ENCODE measurements at regions not wholly inside any gene's neighbourhood (a gene's known extent, or its start where the extent isn't known, plus 50 kb on each side); places are given as distances from the start of the nearest gene placed in this dataset.
"Not testable (repeated sequence)": the region's sequence is repeated elsewhere in the genome, so short reads cannot be mapped to it uniquely, and the experiment has no call there.

GRCh38 chr1:55775007-55775406, 559.8 kb upstream of the USP24 start:
- DNase-seq (ENCODE audit: low spot score), result no peak

DNA sequence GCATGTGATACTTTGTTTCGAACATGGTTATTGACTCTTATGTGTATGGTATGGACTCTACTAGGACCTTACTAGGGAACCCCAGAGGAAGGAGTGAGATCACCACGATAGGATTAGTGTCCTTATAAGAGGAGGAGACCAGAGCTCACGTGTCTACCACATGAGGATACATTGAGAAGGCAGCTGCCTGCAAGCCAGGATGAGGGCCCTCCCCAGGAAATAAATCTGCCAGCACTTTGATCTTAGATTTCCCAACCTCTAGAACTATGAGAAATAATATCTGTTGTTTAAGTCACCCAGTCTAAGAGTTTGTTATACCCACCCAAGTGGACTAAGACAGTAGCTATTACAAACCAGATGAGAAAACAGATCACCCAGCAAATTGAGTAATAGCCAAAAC, 559.3 kb upstream of the USP24 start:
- no peak for DNase-seq (ENCODE audit: low spot score)

- DNase-seq (ENCODE audit: low spot score), result no peak
These were observed 558.2 kb upstream of the USP24 start for GRCh38 chr1:55773211-55773940.

DNA sequence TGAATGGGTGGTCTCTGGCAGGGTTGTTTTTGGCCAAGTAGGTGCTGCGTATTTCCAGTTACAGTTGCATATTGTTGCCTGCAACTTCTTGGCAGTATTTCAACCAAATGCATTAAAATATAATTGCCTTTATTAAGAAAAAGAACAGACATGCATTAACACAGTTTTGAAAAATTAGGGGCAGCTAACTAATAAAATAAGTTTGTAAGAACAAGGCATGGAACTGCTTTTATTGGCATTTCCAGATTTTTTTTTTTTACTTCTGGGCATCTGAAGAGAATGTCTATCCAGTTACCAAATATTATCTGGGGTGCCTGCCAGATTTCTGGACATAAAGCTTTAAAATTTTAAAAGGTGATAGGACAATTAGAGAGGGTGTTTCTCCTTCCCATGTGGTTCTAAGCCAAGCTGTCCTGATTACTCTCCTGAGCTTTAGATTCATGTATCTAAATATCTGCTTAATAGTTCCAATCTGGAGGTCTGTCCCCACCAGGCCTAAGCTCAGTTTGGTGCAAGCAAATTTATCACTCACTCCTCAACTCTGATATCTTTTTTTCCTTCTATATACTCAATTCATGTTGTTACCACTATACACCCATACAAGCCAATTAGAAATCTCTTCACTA, 553.3 kb upstream of the USP24 start:
- DNase-seq (ENCODE audit: low spot score), result no peak

DNA sequence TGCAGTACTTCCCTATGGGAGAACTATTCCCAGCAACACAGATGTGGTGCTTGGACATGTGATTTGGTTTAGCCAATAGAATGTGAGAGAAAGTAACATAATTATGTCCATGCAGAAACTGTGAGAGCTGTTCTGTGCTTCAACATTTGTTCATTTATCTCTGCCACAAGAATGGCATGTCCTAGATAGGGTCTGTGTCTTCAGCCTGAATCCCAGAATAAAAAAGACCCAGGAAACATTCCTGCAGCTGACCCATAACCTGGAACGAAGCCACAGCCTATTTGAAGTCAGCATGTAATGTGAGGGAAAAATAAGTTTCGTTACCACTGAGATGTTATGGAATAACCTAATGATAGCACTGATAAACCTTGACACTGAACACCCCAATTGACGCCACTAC, 552.0 kb upstream of the USP24 start:
- DNase-seq (ENCODE audit: low spot score), result no peak

DNA sequence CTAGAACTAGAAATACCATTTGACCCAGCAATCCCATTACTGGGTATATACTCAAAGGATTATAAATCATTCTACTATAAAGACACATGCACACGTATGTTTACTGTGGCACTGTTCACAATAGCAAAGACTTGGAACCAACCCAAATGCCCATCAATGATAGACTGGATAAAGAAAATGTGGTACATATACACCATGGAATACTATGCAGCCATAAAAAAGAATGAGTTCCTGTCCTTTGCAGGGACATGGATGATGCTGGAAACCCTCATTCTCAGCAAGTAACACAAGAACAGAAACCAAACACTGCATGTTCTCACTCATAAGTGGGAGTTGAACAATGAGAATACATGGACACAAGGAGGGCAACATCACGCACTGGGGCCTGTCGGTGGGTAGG, 550.3 kb upstream of the USP24 start:
- not testable (repeated sequence) for DNase-seq (ENCODE audit: low spot score)

DNA sequence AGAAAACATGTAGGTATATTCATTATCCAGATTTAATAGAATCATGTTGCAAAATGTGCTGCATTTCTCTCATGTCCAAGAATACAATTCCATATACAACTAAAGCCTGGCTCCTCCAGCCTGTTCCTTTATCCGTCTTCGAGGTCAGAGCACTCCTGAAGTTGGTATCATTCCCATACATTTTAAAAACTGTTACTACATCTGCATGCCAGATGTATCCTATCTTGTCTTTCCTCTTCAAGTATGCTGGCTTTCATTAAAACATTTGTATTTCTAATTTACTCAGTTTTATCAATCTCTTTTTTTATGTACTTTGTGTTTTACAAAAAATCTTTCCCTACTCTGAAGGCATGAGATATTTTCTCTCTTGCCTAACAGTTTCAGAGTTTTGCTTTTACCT, 536.6 kb upstream of the USP24 start:
- no peak for DNase-seq (ENCODE audit: low spot score)

GRCh38 chr1:55750628-55750995, 535.4 kb upstream of the USP24 start:
- DNase-seq (ENCODE audit: low spot score), result no peak

GRCh38 chr1:55749975-55750627, 534.9 kb upstream of the USP24 start:
- DNase-seq (ENCODE audit: low spot score), result no peak

DNA sequence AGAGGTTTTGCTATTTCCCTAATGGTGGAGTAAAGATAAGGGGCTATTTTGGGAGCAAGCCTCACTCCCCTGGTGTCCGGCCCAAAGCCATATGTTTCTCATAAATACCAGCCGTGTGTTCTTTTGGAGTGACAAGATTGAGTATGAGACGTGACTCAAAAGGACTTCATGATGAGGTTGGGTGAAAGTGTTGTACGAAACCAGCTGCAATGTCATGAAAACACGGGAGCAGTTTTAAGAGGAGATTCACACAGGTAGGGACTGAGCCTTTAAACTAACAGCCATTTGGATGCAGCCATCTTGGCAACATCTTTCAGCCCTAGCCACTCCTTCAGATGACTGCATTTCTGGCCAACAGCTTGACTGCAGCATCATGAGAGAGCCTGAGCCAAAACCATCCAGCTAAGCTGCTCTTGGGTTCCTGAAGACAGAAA, 532.3 kb upstream of the USP24 start:
- DNase-seq (ENCODE audit: low spot score), result no peak

DNA sequence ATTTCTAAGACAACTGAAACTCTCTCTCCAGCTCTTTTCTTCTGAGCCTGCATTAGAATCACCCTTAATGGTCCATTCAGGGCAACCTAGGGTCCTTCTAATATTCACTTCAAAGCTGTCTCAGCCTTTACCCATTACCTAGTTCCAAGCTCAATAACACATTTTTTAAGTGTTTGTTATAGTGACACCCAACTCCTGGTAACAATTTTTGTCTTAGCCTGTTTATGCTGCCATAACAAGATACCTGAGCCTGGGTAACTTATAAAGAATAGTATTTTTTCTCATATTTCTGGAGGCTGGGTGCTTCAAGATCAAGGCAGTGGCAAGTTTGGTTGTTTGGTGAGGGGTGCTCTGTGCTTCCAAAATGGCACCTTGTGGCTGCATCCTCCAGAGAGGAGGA, 531.5 kb upstream of the USP24 start:
- no peak for DNase-seq (ENCODE audit: low spot score)

DNA sequence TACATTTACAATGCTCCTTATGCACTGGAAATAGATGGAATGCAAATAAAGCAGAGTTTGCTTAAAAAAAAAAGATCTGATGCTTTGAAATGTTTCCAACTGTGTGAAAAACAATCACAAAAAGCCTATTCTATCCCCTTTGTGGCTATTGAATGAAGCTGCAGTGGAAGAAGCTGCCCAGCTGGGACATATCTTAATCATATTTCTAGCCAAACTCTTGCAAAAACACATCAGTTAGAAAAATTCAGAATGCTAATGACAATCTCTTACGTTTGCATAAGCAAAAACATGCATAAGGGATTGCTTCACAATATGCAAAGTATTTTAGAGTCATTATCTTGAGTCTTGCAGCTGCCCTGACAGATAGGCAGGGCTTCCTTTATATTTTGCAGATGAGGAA, 526.4 kb upstream of the USP24 start:
- DNase-seq (ENCODE audit: low spot score), result peak; percentile 52

DNA sequence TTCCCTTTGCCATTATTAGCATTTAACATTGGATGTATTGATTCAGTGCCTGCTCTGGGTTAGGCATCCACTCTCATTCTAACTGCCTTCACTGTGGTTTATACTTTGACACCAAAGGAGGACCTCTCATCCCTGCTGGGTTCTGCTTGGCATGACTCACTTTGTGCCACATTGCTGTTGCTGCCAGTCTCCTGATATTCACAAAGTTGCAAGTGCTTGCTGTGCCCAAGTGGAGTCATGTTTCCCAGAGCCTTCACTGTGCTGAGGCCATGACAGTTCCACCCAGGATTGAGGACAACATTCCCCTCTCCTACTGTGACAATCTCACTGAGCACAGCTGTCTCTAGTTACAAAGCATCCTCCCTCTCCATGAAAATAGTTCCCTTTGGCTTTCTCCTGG, 519.9 kb upstream of the USP24 start:
- DNase-seq (ENCODE audit: low spot score), result no peak

DNA sequence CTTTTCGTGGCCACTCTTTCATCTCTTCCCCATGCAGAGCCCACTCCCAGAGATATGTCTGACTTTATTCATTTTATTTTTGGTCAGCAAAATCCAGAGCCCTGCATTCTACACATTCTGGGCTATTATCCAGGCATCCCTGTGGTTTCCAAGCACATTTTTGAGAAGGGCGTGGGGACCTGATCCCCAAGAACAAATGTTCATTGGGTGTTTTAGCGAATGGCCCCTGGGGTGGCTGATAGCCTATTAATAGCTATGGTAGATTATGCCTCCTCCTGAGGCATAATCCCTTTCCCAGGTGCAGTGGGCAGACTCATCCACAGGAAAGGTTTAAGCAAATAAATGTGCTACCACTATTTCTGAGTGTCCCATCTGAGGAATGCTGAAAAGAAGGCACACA, 511.8 kb upstream of the USP24 start:
- DNase-seq (ENCODE audit: low spot score), result no peak

DNA sequence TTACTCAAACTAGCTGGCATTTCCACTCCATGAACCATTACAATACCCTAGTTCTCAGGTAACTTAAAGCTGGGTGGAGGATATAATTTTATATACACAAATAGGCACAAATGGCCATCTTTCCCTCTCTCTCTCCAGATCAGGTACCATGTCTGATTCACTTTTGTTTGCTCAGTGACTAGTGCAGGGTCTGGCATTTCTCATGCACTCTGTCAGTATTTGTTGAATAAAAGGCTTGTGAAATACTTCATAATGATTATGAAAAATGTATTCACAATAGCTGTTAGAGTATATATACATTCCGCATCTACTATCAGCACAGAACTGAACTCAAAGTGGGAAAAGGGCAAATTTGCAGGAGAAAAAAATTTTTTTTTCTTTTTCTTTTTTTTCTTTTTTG, 510.2 kb upstream of the USP24 start:
- no peak for DNase-seq (ENCODE audit: low spot score)

- DNase-seq (ENCODE audit: low spot score), result no peak
These were observed 509.6 kb upstream of the USP24 start for GRCh38 chr1:55724551-55725325.

DNA sequence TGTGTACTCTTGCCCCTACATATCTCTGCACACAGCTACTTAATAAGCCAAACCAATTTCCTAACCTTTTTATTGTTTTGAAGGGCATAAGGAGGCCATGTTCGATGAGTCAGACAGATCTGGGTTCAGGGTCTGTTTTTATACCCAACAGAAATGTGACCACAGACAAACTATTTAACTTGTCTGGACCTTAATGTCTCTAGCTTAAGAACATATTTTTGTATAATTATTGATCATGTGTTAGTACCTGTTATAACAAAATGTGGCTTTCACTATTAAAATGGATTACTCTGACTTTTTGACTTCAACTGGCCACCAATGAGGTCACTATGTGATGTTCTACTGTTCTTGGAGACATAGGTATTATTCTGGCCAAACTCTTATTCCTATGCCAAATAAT, 507.8 kb upstream of the USP24 start:
- no peak for DNase-seq (ENCODE audit: low spot score)

DNA sequence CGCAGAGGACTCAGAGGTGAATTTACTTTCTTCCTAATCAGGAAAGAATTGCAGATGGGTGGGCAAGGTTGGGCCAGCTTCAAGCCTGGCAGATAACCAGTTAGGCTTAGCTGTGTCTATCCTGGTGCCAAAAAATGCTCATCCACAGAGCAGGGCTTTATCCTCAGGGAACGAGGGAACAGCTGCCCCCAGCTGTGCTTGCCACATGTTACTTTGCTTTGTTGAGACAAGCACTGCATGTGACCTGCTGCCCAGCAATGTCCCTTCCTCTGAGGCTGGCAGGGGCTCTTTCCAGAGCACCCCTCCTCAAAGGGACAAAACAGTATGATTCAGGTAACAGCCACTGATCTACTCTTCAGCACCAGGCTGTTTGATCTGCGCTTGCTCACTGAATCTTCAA, 505.1 kb upstream of the USP24 start:
- DNase-seq (ENCODE audit: low spot score), result no peak

DNA sequence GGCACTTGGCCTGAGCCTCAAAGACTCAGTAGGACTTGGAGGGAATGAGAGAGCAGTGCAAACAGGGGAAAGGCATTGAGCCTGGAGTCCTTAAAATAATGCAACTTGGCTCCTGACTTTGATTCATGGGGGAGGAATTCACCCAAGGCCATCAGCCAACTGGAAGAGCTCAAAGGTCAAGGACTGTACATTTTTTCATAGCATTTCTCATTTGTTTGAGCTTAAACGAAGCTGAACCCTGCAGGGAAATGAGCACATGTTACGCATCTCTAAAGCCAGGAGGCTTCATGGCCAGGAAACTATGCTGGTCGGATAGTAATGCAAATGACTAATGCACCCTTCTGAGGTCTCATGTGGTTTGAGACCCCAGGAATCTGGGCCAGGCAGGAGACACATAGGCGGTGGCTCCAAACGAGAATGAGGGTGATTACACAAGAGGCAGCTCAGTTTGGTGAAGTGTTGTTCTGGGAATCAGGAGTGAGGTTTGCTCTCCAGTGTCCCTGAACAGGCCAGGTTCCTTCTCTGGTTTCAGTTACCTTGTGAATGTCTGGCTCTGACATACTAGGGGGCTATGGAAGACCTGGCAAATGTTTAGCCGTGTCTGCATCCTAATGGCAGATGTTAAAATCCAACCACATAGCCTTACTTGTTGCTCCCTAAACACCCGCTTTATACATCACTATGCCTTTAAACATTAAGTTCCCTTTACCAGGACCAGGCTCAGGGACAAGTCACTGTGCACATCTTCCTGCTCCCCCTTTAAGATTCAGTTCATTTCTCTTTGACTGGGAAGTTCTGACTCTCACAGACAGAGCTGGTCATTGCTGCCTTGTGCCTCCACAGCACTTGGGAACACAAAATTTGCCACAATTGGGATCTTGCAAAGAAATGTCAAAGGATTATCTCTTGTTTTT, 503.9 kb upstream of the USP24 start:
- DNase-seq (ENCODE audit: low spot score), result no peak

- no peak for DNase-seq (ENCODE audit: low spot score)
These were observed 501.9 kb upstream of the USP24 start for GRCh38 chr1:55717111-55717510.

GRCh38 chr1:55716610-55717009, 501.4 kb upstream of the USP24 start:
- DNase-seq (ENCODE audit: low spot score), result no peak

DNA sequence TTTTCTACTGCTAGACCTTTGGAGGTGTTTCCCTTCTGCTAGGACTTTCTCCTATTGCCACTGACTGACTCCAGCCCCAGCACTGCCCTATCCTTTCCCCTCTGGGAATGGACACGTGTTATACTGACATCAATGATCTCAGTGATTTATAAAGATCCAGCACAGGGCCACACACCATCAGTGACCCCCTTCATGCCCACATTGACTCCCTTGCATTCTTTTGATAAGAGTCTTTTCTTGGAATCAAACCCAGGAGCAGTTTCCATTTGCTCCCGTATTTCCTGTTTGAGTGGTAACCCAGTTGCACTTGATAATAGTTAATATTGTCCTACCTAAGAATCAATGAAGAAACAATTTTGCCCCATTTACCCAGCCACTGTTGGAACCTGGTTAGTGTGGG, 501.0 kb upstream of the USP24 start:
- DNase-seq (ENCODE audit: low spot score), result no peak

Data from globus pallidus (tissue), 1 donor.